HEK293 (cell line): ENCODE measurements at regions not wholly inside any gene's neighbourhood (a gene's known extent, or its start where the extent isn't known, plus 50 kb on each side); places are given as distances from the start of the nearest gene placed in this dataset.

Source experiments
- CTCF ChIA-PET: fragments of 350-600 bp; formaldehyde crosslinking; extraction: SDS; loops from one replicate; lab custom pipeline; 2021; ENCODE audit warnings: antibody characterized with exemption; lab: Yijun Ruan, JAX
- POLR2A ChIA-PET: fragments of 300-600 bp; formaldehyde crosslinking; extraction: SDS; loops from one replicate; lab custom pipeline; 2020; ENCODE audit warnings: antibody characterized with exemption, inconsistent platforms; lab: Yijun Ruan, JAX
- H3K27ac ChIP-seq: fragments of 200-500 bp; sonication (Bioruptor generic); 2 replicates; pipeline ENCODE4 v1.5.1; 2014; ENCODE audit warnings: low read depth, low read length, control low read depth, inconsistent platforms; ENCODE audit errors: extremely low read depth
- H3K36me3 ChIP-seq, 2 experiments: fragments of 200-500 bp in 1 of 2; sonication (Bioruptor generic) in 1 of 2; 1 replicate in 1 of 2; 2 replicates in 1 of 2; pipeline ENCODE4 v1.5.1; 2014 to 2017; ENCODE audit warnings: inconsistent platforms in 2 of 2, low read length in 2 of 2; ENCODE audit not compliant: control insufficient read depth in 2 of 2, insufficient read depth in 1 of 2
- H3K4me1 ChIP-seq: fragments of 200-500 bp; sonication (Bioruptor generic); 2 replicates; pipeline ENCODE4 v1.5.1; 2014; ENCODE audit warnings: mild to moderate bottlenecking, low read length, inconsistent platforms; ENCODE audit not compliant: control insufficient read depth, insufficient read depth
- H3K4me3 ChIP-seq: 2 replicates; pipeline ENCODE4 v1.5.1; 2011; ENCODE audit warnings: low read depth, mild to moderate bottlenecking, control low read depth, low read length, moderate library complexity
- H3K9me3 ChIP-seq: fragments of 200-500 bp; sonication (Bioruptor generic); 2 replicates; pipeline ENCODE4 v1.5.1; 2014; ENCODE audit warnings: low read depth, low read length, inconsistent platforms; ENCODE audit not compliant: control insufficient read depth, insufficient read depth
- ATF2 ChIP-seq: fragments of 450-650 bp; formaldehyde crosslinking; IDR thresholded peaks from 2 replicates; pipeline ENCODE4 v1.5.1; 2016; ENCODE audit warnings: missing biosample characterization, missing genetic modification characterization, low read depth
- CTCF ChIP-seq: fragments of 450-650 bp; formaldehyde crosslinking; IDR thresholded peaks from 2 replicates; pipeline ENCODE4 v1.5.1; 2016; ENCODE audit warnings: missing biosample characterization, missing genetic modification characterization
- IKZF3 ChIP-seq: fragments of 450-650 bp; IDR thresholded peaks from 2 replicates; pipeline ENCODE4 v1.5.0; 2018; ENCODE audit warnings: missing biosample characterization, mild to moderate bottlenecking, missing genetic modification characterization, moderate library complexity
- SALL2 ChIP-seq: fragments of 450-650 bp; formaldehyde crosslinking; IDR thresholded peaks from 2 replicates; pipeline ENCODE4 v1.5.0; 2017; ENCODE audit warnings: missing biosample characterization, mild to moderate bottlenecking, missing genetic modification characterization, borderline replicate concordance
- ZBTB1 ChIP-seq: fragments of 450-650 bp; formaldehyde crosslinking; IDR thresholded peaks from 2 replicates; pipeline ENCODE4 v1.5.1; 2016; ENCODE audit warnings: missing biosample characterization, missing genetic modification characterization
- ZBTB8A ChIP-seq: fragments of 450-650 bp; formaldehyde crosslinking; IDR thresholded peaks from 2 replicates; pipeline ENCODE4 v1.5.1; 2016; ENCODE audit warnings: missing biosample characterization, missing genetic modification characterization
- ZNF140 ChIP-seq: fragments of 450-650 bp; formaldehyde crosslinking; IDR thresholded peaks from 2 replicates; pipeline ENCODE4 v1.5.1; 2016; ENCODE audit warnings: missing biosample characterization, missing genetic modification characterization
- ZNF248 ChIP-seq: fragments of 450-650 bp; formaldehyde crosslinking; IDR thresholded peaks from 2 replicates; pipeline ENCODE4 v1.5.1; 2017; ENCODE audit warnings: missing biosample characterization, missing genetic modification characterization
- ZNF26 ChIP-seq: fragments of 450-650 bp; formaldehyde crosslinking; IDR thresholded peaks from 2 replicates; pipeline ENCODE4 v1.5.1; 2016; ENCODE audit warnings: missing biosample characterization, missing genetic modification characterization
- ZNF366 ChIP-seq: fragments of 450-650 bp; formaldehyde crosslinking; conservative IDR thresholded peaks from 2 replicates; pipeline ENCODE4 v1.5.1; 2016; ENCODE audit warnings: missing biosample characterization, missing genetic modification characterization
- ZNF391 ChIP-seq: fragments of 450-650 bp; formaldehyde crosslinking; IDR thresholded peaks from 2 replicates; pipeline ENCODE4 v1.5.1; 2016; ENCODE audit warnings: low read depth, missing biosample characterization, missing genetic modification characterization, borderline replicate concordance
- ZNF510 ChIP-seq: fragments of 450-650 bp; formaldehyde crosslinking; IDR thresholded peaks from 2 replicates; pipeline ENCODE4 v1.5.1; 2018; ENCODE audit warnings: mild to moderate bottlenecking, missing genetic modification characterization, missing biosample characterization; ENCODE audit not compliant: insufficient replicate concordance
- ZNF544 ChIP-seq: fragments of 450-650 bp; formaldehyde crosslinking; IDR thresholded peaks from 2 replicates; pipeline ENCODE4 v1.5.0; 2017; ENCODE audit warnings: missing biosample characterization, missing genetic modification characterization
- TF ChIP-seq, protein P1 (sequence below): fragments of 450-650 bp; formaldehyde crosslinking; IDR thresholded peaks from 2 replicates; pipeline ENCODE4 v1.5.0; 2017; ENCODE audit warnings: missing biosample characterization, missing genetic modification characterization, borderline replicate concordance

- ChIA-PET POLR2A (interaction anchor here (0.6 kb wide), 1 partner anchor 299 kb away, joined by 3 read pairs; no protein-coding TSS in a partner anchor), CTCF (interaction anchor here (1.6 kb wide), 1 partner anchor 47 kb away, joined by 5 read pairs; no protein-coding TSS in a partner anchor)
- no peaks in the 10 kb centered on the region for H3K9me3 ChIP-seq
- H3K36me3 ChIP-seq: no peaks in the 10 kb centered on the region
- H3K4me3 ChIP-seq: no peak overlapping the region
- no peaks in the 10 kb centered on the region for H3K4me1 ChIP-seq
- TF ChIP-seq ZNF510 (tag by site-specific recombination) (no peak), ZNF391 (no peak), CTCF (tag by site-specific recombination) (no peak), ZNF140 (tag by site-specific recombination) (no peak), IKZF3 (tag by site-specific recombination) (no peak), ZBTB1 (no peak), ZNF26 (tag by site-specific recombination) (no peak)
- no peak overlapping the region for H3K27ac ChIP-seq
Observed at GRCh38 chr6:113353392-113353791, 503.8 kb upstream of the MARCKS start.

- ChIA-PET CTCF (interaction anchor here (1.6 kb wide), 1 partner anchor 48 kb away, joined by 5 read pairs; no protein-coding TSS in a partner anchor), POLR2A (interaction anchor here (0.6 to 0.7 kb wide), 2 partner anchors 140 to 300 kb away, joined by 3 read pairs; no protein-coding TSS in a partner anchor)
- TF ChIP-seq ATF2 (tag by site-specific recombination) (no peak), ZBTB8A (tag by site-specific recombination) (no peak), SALL2 (tag by site-specific recombination) (no peak), ZNF544 (no peak), ZNF366 (tag by site-specific recombination) (no peak), ZNF248 (tag by site-specific recombination) (no peak)
- TF ChIP-seq, protein P1, sequence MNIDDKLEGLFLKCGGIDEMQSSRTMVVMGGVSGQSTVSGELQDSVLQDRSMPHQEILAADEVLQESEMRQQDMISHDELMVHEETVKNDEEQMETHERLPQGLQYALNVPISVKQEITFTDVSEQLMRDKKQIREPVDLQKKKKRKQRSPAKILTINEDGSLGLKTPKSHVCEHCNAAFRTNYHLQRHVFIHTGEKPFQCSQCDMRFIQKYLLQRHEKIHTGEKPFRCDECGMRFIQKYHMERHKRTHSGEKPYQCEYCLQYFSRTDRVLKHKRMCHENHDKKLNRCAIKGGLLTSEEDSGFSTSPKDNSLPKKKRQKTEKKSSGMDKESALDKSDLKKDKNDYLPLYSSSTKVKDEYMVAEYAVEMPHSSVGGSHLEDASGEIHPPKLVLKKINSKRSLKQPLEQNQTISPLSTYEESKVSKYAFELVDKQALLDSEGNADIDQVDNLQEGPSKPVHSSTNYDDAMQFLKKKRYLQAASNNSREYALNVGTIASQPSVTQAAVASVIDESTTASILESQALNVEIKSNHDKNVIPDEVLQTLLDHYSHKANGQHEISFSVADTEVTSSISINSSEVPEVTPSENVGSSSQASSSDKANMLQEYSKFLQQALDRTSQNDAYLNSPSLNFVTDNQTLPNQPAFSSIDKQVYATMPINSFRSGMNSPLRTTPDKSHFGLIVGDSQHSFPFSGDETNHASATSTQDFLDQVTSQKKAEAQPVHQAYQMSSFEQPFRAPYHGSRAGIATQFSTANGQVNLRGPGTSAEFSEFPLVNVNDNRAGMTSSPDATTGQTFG (tag by site-specific recombination): no peak
- H3K4me1 ChIP-seq: no peaks in the 10 kb centered on the region; the same call in 1 of the 2 replicates
- H3K27ac ChIP-seq: no peak overlapping the region
- H3K36me3 ChIP-seq: no peaks in the 10 kb centered on the region
- H3K9me3 ChIP-seq: no peaks in the 10 kb centered on the region
- no peak overlapping the region for H3K4me3 ChIP-seq
Observed at GRCh38 chr6:113354204-113354895, 502.8 kb upstream of the MARCKS start.
